ENCODE measurements at regions not wholly inside any gene's neighbourhood (a gene's known extent, or its start where the extent isn't known, plus 50 kb on each side); places are given as distances from the start of the nearest gene placed in this dataset.

- Histone ChIP-seq H3K27ac (ENCODE audit: low read depth, low read length) (no peak overlapping the region), H3K4me1 (ENCODE audit: control insufficient read depth in 1 of 2, insufficient read depth in 2 of 2, low read length in 2 of 2) (peaks cover 0 to 4% of the 10 kb centered on the region in 2 experiments), H3K4me3 (ENCODE audit: low read depth, low read length) (no peak overlapping the region), H2AFZ (ENCODE audit: insufficient read depth, low read length, poor library complexity) (no peak overlapping the region), H4K8ac (ENCODE audit: low read depth, low read length) (no peak overlapping the region), H3K14ac (ENCODE audit: low read length) (no peak overlapping the region), H3K4me2 (ENCODE audit: low read length) (no peak overlapping the region), H2BK120ac (ENCODE audit: insufficient read depth, low read length, poor library complexity) (no peak overlapping the region), H3K36me3 (ENCODE audit: control insufficient read depth in 1 of 2, insufficient read depth in 2 of 2, low read length in 2 of 2) (no peaks in the 10 kb centered on the region), H2BK12ac (ENCODE audit: low read length) (no peak overlapping the region), H3K9ac (ENCODE audit: low read length) (no peak overlapping the region), H2BK5ac (ENCODE audit: low read depth, low read length, poor library complexity) (no peak overlapping the region), H3K18ac (ENCODE audit: low read length) (no peak overlapping the region), H3K79me1 (ENCODE audit: low read length) (no peaks in the 10 kb centered on the region), H2AK5ac (ENCODE audit: low read length) (no peak overlapping the region), H4K12ac (ENCODE audit: low read depth, low read length) (no peak overlapping the region), H3K4ac (ENCODE audit: low read depth, low read length) (no peak overlapping the region), H3K9me3 (ENCODE audit: insufficient read depth, low read depth, low read length) (no peaks in the 10 kb centered on the region), H4K91ac (ENCODE audit: low read depth, low read length) (no peak overlapping the region), H3K27me3 (ENCODE audit: insufficient read depth, low read length) (no peaks in the 10 kb centered on the region), H3K23ac (ENCODE audit: low read length) (no peak overlapping the region), H3K79me2 (ENCODE audit: control insufficient read depth, insufficient read depth, low read length, poor library complexity) (no peaks in the 10 kb centered on the region)
- no CpG with 5 or more reads among the region's 6 CpGs for WGBS (ENCODE audit: extremely low coverage, insufficient coverage, insufficient read length)
- DNase-seq: no peak
Measured at GRCh38 chr16:79792076-79792475, 191.5 kb upstream of the MAF start.

- Histone ChIP-seq H4K91ac (ENCODE audit: low read depth, low read length) (no peak overlapping the region), H3K4me1 (ENCODE audit: control insufficient read depth in 1 of 2, insufficient read depth in 2 of 2, low read length in 2 of 2) (peaks cover 0 to 4% of the 10 kb centered on the region in 2 experiments), H2AFZ (ENCODE audit: insufficient read depth, low read length, poor library complexity) (no peak overlapping the region), H3K79me1 (ENCODE audit: low read length) (no peaks in the 10 kb centered on the region), H4K12ac (ENCODE audit: low read depth, low read length) (no peak overlapping the region), H3K4me3 (ENCODE audit: low read depth, low read length) (no peak overlapping the region), H3K79me2 (ENCODE audit: control insufficient read depth, insufficient read depth, low read length, poor library complexity) (no peaks in the 10 kb centered on the region), H4K8ac (ENCODE audit: low read depth, low read length) (no peak overlapping the region), H3K14ac (ENCODE audit: low read length) (no peak overlapping the region), H3K18ac (ENCODE audit: low read length) (no peak overlapping the region), H3K27me3 (ENCODE audit: insufficient read depth, low read length) (no peaks in the 10 kb centered on the region), H3K36me3 (ENCODE audit: control insufficient read depth in 1 of 2, insufficient read depth in 2 of 2, low read length in 2 of 2) (no peaks in the 10 kb centered on the region), H3K27ac (ENCODE audit: low read depth, low read length) (no peak overlapping the region), H3K9ac (ENCODE audit: low read length) (no peak overlapping the region), H3K23ac (ENCODE audit: low read length) (no peak overlapping the region), H3K4ac (ENCODE audit: low read depth, low read length) (no peak overlapping the region), H2AK5ac (ENCODE audit: low read length) (no peak overlapping the region), H2BK12ac (ENCODE audit: low read length) (no peak overlapping the region), H3K9me3 (ENCODE audit: insufficient read depth, low read depth, low read length) (no peaks in the 10 kb centered on the region), H3K4me2 (ENCODE audit: low read length) (no peak overlapping the region), H2BK120ac (ENCODE audit: insufficient read depth, low read length, poor library complexity) (no peak overlapping the region), H2BK5ac (ENCODE audit: low read depth, low read length, poor library complexity) (no peak overlapping the region)
- no CpG with 5 or more reads among the region's 6 CpGs for WGBS (ENCODE audit: extremely low coverage, insufficient coverage, insufficient read length)
- no peak for DNase-seq
Measured at GRCh38 chr16:79790854-79791253, 190.3 kb upstream of the MAF start.

- Histone ChIP-seq H3K23ac (ENCODE audit: low read length) (no peak overlapping the region), H2BK5ac (ENCODE audit: low read depth, low read length, poor library complexity) (no peak overlapping the region), H2BK12ac (ENCODE audit: low read length) (no peak overlapping the region), H3K27me3 (ENCODE audit: insufficient read depth, low read length) (no peaks in the 10 kb centered on the region), H3K18ac (ENCODE audit: low read length) (no peak overlapping the region), H3K4ac (ENCODE audit: low read depth, low read length) (no peak overlapping the region), H3K79me2 (ENCODE audit: control insufficient read depth, insufficient read depth, low read length, poor library complexity) (no peaks in the 10 kb centered on the region), H4K91ac (ENCODE audit: low read depth, low read length) (no peak overlapping the region), H3K36me3 (ENCODE audit: control insufficient read depth in 1 of 2, insufficient read depth in 2 of 2, low read length in 2 of 2) (no peaks in the 10 kb centered on the region), H3K9ac (ENCODE audit: low read length) (no peak overlapping the region), H3K9me3 (ENCODE audit: insufficient read depth, low read depth, low read length) (peaks cover 2% of the 10 kb centered on the region), H4K12ac (ENCODE audit: low read depth, low read length) (no peak overlapping the region), H3K4me3 (ENCODE audit: low read depth, low read length) (no peak overlapping the region), H3K27ac (ENCODE audit: low read depth, low read length) (no peak overlapping the region), H3K14ac (ENCODE audit: low read length) (no peak overlapping the region), H3K4me2 (ENCODE audit: low read length) (no peak overlapping the region), H4K8ac (ENCODE audit: low read depth, low read length) (no peak overlapping the region), H3K79me1 (ENCODE audit: low read length) (no peaks in the 10 kb centered on the region), H2AFZ (ENCODE audit: insufficient read depth, low read length, poor library complexity) (no peak overlapping the region), H2BK120ac (ENCODE audit: insufficient read depth, low read length, poor library complexity) (no peak overlapping the region), H2AK5ac (ENCODE audit: low read length) (no peak overlapping the region), H3K4me1 (ENCODE audit: control insufficient read depth in 1 of 2, insufficient read depth in 2 of 2, low read length in 2 of 2) (no peaks in the 10 kb centered on the region)
- WGBS (ENCODE audit: extremely low coverage, insufficient coverage, insufficient read length): no CpG with 5 or more reads among the region's 5 CpGs
- no peak for DNase-seq
Measured at GRCh38 chr16:79788949-79789348, 188.4 kb upstream of the MAF start.

GRCh38 chr16:79786389-79786788, 185.9 kb upstream of the MAF start:
- Histone ChIP-seq H2BK120ac (ENCODE audit: insufficient read depth, low read length, poor library complexity) (no peak overlapping the region), H3K14ac (ENCODE audit: low read length) (no peak overlapping the region), H4K91ac (ENCODE audit: low read depth, low read length) (no peak overlapping the region), H3K4me2 (ENCODE audit: low read length) (no peak overlapping the region), H3K4me1 (ENCODE audit: control insufficient read depth in 1 of 2, insufficient read depth in 2 of 2, low read length in 2 of 2) (no peaks in the 10 kb centered on the region), H2BK12ac (ENCODE audit: low read length) (no peak overlapping the region), H3K9ac (ENCODE audit: low read length) (no peak overlapping the region), H3K23ac (ENCODE audit: low read length) (no peak overlapping the region), H3K4me3 (ENCODE audit: low read depth, low read length) (no peak overlapping the region), H3K36me3 (ENCODE audit: control insufficient read depth in 1 of 2, insufficient read depth in 2 of 2, low read length in 2 of 2) (no peaks in the 10 kb centered on the region), H4K8ac (ENCODE audit: low read depth, low read length) (no peak overlapping the region), H2BK5ac (ENCODE audit: low read depth, low read length, poor library complexity) (no peak overlapping the region), H3K79me1 (ENCODE audit: low read length) (no peaks in the 10 kb centered on the region), H3K9me3 (ENCODE audit: insufficient read depth, low read depth, low read length) (peaks cover 2% of the 10 kb centered on the region), H4K12ac (ENCODE audit: low read depth, low read length) (no peak overlapping the region), H3K18ac (ENCODE audit: low read length) (no peak overlapping the region), H3K79me2 (ENCODE audit: control insufficient read depth, insufficient read depth, low read length, poor library complexity) (no peaks in the 10 kb centered on the region), H2AFZ (ENCODE audit: insufficient read depth, low read length, poor library complexity) (no peak overlapping the region), H3K27me3 (ENCODE audit: insufficient read depth, low read length) (no peaks in the 10 kb centered on the region), H2AK5ac (ENCODE audit: low read length) (no peak overlapping the region), H3K4ac (ENCODE audit: low read depth, low read length) (no peak overlapping the region), H3K27ac (ENCODE audit: low read depth, low read length) (no peak overlapping the region)
- no CpG with 5 or more reads among the region's 3 CpGs for WGBS (ENCODE audit: extremely low coverage, insufficient coverage, insufficient read length)
- DNase-seq: no peak

All from trophoblast cell (in vitro differentiated cells and primary cell).